ENCODE measurements at regions not wholly inside any gene's neighbourhood (a gene's known extent, or its start where the extent isn't known, plus 50 kb on each side); places are given as distances from the start of the nearest gene placed in this dataset.

DNA sequence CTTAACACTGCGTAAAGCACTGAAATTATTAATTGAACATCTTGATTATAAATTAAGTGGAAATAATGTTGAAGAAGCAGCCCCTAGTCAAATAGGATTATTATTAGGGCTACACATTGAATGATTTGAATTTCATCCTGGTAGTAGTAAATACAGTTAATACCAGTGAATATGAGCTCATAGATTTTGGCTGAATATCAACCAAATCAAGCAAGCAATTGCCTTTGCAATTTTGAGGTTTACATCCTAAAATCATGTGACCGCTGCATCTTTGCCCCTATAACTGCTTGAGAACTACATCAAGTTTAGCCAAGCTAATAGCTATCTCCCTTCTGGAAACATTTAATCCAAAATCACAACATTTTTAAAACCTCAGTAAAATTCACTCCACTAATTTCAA, 801.2 kb upstream of the PIK3C3 start:
- no peak for FAIRE-seq
- DNase-seq (ENCODE audit: low spot score): no peak

DNA sequence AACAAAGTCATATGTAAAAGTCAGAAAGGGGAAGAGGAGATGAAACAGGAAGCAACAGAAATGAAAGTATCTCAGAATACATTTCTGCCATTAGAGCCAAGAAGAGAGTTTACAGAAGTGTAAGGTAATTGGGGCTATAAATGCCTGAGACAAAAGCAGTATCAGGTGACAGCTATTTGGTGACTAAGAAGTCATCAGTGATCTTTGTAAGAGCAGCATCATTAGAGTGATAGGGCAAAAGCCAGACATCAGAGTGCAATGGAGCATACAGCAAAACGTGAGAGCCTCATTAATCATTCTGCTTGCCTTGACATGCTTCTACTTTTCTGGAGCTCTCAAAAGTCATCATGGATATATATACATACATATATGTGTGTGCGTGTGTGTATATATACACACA, 804.7 kb upstream of the PIK3C3 start:
- no peak for FAIRE-seq

DNA sequence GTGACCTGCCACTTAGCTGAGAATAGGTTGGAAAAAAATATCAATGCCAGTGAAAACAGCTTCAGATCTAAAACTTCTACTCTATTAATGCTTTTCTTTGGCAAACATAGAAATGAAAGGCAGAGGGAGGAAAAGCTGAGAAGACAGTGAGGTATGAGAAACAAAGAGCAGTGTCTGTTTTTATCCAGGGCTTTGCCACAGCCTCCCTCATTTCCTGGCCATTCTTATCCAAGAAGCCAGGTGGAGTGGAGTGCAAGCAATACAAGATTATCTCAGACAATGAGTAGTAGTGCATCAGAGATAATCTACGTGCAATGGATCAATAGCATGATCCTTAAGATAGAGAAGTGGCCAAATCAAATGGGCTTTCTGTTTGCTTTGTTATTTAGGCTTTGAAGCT, 808.7 kb upstream of the PIK3C3 start:
- DNase-seq (ENCODE audit: low spot score) (no peak), FAIRE-seq (no peak)

More for the DNA sequence above, 804.7 kb upstream of the PIK3C3 start:
- no peak for DNase-seq (ENCODE audit: low spot score)

DNA sequence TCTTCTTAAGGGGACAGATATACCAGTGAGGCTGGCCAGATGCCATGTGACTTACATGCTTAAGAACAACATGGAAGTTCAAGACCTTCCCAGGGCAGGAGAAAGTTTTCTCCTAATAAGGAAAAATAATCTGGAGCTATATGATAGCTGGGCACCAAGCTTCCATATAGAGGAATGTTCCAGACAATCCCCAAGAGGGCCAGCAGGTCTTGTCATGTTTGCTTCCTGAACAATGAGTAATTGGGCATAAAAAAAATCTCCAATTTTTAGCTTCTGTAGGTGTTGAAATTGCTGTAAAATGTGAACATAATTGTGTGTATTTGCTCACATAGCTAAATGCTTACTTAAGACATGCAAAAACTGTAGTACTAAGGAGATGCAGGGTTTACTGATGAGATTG, 809.5 kb upstream of the PIK3C3 start:
- no peak for FAIRE-seq

DNA sequence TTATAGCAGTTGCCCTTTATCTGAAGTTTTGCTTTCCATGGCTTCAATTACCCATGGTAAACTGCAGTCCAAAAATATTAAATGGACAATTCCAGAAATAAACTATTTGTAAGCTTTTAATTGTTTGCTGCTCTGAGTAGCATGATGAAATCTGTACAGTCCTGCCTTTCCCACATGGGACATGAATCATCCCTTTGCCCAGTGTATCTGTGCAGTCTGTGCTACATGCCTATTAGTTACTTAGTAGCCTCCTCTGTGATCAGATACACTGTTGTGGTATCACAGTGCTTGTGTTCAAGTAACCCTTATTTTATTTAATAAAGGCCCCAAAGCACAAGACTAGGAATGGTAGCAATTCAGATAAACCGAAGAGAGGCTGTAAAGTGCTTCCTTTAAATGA, 810.6 kb upstream of the PIK3C3 start:
- no peak for DNase-seq (ENCODE audit: low spot score)
- no peak for FAIRE-seq

More for the DNA sequence above, 809.5 kb upstream of the PIK3C3 start:
- DNase-seq (ENCODE audit: low spot score): no peak

DNA sequence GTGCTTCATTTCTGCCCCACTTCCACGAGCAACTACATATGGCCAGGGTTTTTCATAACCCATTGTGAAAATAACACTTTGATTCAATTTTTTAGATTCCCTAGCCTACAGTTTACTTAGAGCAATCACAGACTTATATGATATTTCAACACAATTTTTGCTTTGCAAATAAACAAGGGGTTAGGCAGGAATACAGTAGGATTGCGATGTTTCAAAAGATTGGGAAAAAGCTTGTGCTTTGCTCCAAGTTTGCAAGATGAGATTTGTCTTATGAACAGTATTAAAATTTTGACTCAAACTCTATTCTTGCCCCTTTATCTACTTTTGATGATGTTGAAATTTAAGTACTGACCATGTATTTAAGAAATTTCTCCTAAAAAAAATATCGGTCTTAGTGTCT, 814.5 kb upstream of the PIK3C3 start:
- no peak for DNase-seq (ENCODE audit: low spot score)
- no peak for FAIRE-seq

DNA sequence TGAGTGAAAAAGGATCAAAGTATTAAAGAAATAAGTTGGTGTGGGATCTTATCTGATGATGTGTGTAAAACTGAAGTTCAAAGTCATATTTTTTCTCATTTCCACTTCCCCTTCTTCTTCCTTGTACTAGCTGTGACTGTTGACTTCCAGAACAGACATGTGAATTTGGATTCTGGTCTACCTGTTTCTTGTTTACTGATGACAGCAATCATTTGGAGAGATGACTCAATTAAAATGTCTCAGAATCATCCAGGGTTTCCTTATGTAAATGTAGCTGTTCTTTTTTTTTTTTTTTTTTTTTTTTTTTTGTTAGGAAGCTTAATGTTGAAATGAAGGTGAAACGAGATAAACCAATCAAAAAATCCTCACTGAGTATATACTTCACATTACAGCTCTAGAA, 819.9 kb upstream of the PIK3C3 start:
- FAIRE-seq (no peak), DNase-seq (ENCODE audit: low spot score) (no peak)

DNA sequence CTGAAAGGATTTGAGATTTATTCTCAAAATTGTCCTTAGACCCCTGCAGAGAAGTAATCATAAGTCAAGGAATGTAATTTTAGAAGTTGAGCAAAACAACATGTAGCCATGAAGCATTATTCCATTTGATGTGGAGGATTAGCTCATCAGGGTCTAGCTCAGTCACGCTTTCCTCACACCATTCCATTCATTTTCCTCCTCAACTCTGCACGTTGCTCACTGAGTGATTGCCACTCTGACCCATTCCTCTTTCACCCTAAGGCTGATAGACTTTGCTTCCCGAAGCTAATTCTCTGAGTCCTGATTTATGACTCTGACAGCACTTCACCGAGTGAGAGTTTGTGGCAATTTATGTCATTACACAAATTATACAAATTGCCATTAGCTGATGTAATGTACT, 820.6 kb upstream of the PIK3C3 start:
- FAIRE-seq (no peak), DNase-seq (ENCODE audit: low spot score) (no peak)

DNA sequence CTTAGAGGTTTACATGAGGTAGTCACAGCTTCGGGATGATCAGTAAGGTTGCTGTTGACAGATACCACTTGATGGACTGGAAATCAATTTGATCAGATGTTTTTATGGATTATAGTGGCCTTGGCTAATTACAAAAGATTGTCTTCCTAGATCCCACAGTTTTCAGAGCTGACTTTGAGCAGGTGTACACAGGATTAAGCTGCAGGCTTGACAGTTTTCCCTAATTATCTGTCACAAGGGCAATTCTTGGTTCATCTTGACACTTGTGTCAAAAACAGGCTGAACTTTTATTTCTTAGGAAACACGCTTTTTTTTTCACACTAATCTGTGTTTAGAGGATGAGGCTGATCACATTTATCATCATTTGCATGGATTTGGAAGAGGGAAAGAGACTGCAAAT, 824.0 kb upstream of the PIK3C3 start:
- no peak for FAIRE-seq
- no peak for DNase-seq (ENCODE audit: low spot score)

DNA sequence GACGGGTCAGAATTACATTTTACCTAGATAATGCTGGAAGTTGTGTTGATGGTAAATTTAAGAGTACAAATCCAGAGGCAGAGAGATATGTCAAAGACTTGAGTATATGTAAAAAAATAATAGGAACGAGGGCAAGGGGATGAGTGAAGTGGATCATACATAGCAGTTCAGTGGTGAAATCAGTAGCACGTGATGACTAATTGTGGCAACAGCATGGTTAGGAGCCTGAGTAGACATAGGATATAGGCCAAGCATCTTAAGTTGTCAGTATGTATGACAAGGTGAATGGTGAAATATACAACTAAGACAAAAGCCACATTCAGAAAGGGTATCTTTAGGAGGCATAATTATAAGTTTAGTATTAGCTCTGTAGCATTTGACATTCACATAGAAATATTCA, 826.5 kb upstream of the PIK3C3 start:
- DNase-seq (ENCODE audit: low spot score) (no peak), FAIRE-seq (no peak)

DNA sequence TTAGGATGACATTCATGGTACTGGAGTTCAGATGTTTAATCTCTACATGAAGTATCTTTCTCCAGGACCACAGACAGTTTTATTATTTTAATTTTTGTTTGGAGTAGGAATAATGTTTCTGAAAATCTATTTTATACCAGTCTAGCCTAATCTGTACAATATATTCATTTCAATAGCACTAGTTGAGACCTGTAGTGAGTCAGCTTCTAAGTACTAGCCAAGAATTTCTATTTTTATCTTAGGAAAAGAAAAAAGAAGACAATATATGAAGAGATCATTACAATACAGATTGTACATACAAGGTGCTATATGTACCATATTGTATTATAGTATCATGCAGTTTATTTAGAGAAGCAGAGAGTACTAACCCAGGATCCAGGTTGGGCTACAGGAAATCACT, 826.9 kb upstream of the PIK3C3 start:
- DNase-seq (ENCODE audit: low spot score): no peak
- no peak for FAIRE-seq

DNA sequence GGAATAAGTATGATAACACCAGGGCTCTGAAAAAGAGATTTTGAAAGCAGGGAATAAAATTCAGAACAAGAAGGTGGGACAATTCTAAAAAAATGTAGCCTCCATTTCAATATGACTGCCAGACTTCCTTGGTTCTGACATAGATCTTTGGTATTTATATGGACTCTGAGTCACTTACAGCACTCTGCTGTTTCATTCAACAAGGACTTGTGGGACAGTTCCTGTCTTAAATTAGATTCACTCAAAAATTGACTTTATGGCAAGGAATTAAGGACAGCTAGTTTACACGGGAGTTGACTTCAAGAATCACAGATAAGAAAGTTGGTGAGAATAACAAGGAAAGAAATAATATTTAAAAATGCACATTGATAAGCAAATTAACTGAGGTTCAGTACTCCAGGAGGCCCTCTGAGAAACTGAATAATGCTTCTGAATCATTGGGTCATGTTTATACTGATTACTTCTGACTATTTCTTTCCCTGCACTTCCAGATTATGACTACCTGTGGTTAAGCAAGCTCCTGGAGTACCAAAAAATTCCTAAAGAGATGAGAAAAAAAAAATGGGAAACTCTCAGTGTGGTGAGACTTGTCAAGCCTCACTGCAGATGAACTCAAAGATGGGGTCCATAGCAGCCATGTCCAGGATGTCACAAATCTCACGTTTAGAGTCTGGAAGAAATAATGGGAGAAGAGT, 828.3 kb upstream of the PIK3C3 start:
- FAIRE-seq: no peak
- no peak for DNase-seq (ENCODE audit: low spot score)

DNA sequence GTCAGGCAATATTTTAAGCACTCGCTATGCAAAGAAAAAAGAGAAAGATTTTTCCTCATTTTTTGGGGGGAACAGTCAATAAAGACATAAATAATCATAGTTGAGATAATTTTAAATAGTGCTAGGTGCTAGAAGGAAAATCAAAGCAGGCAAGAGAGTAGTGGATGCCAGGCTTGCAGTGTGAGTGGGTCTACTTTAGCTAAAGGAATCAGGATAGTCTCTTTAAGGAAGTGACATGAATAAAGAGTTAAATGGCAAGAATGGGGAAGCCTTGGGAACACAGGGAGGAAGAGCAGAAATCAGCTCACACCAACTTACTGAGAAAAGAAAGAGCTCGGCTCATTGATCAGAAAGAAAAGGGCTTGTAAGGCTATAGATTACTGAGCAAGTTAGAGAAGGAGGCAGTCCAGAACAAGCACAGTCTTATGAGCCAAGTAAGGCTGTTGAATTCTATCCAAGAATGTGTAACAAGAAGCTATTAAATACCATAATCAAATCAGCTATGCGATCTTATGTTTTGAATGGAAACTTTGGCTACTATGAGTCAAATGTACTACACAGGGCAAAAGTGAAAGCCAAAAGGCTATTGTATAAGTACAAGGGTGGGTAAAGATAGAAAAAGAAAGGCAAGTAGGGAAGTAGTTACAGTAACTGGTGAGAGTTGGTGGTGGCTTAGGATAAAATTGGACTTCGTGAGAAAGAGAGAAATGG, 833.8 kb upstream of the PIK3C3 start:
- no peak for FAIRE-seq
- DNase-seq (ENCODE audit: low spot score): no peak

DNA sequence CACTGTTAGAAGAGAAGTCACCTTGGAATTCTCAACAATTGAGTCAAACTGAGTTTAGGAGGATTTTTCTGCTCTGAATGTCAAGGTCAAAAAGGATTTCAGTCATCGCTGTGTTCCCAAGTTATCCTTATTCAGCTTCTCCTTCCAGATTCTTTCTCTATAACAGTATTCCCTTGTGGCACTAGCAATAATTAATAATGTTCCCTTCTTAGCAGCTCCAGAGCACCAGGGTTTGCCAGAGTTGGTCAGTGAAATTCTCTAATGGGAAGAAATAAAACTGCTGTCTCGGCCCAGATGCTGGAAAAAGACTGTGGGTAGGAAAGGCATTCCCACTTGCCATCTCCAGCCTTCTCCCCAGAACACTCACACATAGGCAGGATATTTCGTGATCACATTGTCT, 836.0 kb upstream of the PIK3C3 start:
- no peak for DNase-seq (ENCODE audit: low spot score)
- FAIRE-seq: no peak

DNA sequence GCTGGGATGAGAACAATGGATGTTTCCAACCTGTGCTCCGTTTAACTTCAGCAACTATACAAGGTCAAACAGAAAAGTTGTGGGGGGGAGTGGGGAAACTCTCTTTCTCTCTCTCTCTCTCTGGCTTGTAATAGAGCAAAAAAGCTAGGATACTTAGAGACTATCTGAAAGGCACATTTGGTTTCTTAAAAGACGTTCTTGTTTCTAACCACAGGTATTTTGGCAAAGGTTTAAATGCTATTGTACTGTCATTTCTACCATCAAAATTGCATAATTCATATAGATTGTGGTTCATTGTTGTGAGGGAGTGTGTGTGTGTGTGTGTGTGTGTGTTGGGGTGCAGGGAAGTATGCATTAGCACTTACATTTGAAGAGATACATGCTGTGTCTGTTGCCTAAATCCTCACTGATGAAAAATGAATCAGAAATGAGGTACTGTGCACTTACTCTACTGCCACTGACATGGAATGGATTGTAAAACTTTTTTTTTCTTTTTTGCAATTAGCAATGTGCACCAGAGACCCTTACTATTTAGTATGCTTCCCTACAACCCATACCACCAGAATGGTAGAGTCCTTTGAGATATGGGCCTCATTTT, 841.0 kb upstream of the PIK3C3 start:
- no peak for FAIRE-seq

DNA sequence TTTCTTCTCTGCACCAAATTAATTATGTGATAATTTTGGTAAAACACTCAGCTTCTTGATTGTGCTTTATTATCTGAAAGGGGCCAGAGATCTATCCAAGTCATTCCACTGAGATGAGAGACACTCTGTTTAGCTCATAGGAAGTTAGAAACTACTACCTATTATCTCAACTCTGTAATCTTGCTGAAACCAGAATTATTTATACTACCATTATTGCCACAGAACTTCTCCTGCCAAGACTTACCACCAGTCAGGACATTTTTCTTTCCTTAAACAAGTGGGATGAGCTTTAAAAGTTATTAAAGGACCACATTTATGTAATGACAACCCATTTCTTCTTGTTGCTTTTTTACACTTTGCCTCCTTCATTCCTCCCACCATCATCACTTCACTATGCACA, 855.6 kb upstream of the PIK3C3 start:
- FAIRE-seq: no peak
- DNase-seq (ENCODE audit: low spot score): no peak

More for the DNA sequence above, 841.0 kb upstream of the PIK3C3 start:
- DNase-seq (ENCODE audit: low spot score): no peak

DNA sequence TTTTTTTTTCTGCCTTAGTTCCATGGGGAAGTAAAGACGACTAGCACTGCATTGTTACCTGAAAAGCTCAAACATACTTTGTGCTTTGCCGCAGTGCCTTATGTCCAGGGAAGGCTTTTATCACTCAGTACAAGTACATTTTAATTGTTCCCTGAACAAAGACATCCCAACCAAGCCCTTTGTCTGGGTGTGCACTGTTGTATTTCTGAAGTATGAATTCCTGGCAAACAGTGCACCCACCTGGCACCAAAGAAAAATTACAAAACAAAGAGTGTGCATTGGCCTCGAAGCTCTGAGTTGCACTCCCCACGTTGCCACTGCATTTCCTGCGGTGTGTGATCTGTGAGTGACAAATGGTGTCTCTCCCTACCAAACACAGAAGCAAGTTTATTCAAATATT, 858.5 kb upstream of the PIK3C3 start:
- FAIRE-seq (no peak), DNase-seq (ENCODE audit: low spot score) (peak; percentile 13)

DNA sequence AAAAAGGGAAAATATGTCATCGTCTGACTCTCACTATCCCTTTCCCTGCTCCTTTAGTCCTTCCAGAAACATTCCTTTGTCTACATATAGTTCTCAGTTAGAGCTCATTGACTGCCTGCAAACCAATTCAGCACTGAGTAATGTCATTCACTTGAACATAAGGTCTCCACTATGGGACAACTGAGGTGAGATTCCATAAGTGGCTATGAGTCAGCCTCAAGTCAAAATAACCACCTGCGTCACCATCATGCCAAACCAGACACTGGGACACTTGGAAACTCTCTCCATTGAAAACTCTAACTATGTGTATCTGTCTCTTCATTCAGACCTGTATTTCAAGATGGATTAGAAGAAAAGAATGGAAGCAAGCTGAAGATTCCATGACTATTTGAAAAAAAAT, 878.0 kb upstream of the PIK3C3 start:
- FAIRE-seq: no peak
- DNase-seq (ENCODE audit: low spot score): no peak

DNA sequence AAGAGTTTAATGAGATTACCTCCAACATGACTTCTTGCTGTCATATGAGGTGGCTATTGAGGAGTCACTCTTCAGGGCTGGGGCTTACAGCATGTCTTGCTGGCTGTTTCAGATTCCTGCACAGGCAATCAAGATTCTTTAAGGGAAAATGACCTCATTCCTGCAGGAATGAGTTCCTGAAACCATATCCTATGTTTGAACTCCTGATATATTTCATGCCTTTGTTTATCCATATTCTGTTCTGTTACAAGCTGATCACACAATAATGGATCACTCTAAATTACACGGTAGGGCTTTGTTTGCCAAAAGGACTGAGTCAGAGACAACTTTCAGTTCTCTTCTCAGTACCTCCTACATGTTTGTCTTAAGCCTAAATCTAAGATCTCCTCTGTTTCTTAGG, 879.8 kb upstream of the PIK3C3 start:
- DNase-seq (ENCODE audit: low spot score): peak; percentile 10
- FAIRE-seq: no peak

DNA sequence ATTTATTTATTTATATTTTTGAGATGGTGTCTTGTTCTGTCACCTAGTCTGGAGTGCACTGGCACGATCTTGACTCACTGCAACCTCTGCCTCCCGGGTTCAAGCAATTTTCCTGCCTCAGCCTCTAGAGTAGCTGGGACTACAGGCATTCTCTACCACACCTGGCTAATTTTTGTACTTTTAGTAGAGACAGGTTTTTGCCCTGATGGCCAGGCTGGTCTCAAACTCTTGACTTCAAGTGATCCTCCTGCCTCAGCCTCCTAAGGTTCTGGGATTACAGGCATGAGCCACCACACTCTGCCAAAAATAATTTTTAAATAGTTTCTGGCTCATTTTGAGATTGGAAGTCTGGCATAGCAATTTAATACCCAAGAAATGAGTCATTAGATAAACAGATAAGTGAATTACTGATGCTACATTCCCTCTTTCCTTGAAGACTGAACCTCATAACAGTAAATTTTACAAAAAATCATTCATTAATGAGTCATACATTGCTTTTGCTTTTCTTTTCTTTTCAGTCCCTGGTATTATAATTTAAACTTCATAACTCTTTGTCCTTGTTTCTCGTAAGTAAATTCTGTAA, 881.6 kb upstream of the PIK3C3 start:
- DNase-seq (ENCODE audit: low spot score): peak; percentile 10

DNA sequence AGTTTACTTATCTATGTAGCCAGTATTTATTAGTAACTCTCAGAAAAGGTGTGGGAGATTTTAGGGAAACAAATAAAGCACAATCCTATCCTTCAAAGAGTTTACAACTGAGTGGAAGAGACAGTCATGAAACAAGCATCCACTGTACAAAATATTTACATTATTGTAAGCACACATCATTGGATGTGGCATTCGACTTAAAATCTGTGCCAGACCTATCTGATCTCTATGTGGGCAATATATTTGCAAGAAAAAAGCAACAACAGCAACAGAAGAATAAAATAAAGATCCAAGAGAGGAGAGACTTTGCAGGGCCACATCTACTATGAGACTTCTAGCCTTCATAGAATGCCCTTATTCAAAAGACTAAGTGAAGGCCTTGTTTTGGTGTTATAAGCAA, 882.1 kb upstream of the PIK3C3 start:
- FAIRE-seq (no peak), DNase-seq (ENCODE audit: low spot score) (no peak)

More for the DNA sequence above, 881.6 kb upstream of the PIK3C3 start:
- FAIRE-seq: no peak

DNA sequence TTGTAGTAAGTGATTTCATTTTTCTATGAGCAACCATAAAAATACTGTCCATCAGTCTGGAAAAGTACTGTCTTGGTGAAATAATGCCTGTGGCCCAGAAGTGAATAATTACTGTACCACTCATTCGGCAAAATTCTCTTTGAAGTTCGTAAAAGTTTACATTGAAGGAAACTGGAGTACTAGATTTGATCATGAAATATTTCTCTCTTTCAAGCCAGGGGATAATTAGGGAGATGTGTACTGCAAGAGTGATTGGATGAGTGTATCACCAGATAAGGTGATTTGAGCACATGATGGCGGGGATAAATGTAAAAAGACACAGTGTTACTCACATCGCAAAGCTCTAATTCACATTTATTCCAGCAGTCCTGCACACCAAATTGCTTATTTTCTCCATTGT, 883.2 kb upstream of the PIK3C3 start:
- no peak for DNase-seq (ENCODE audit: low spot score)
- no peak for FAIRE-seq
